ENCODE measurements at regions not wholly inside any gene's neighbourhood (a gene's known extent, or its start where the extent isn't known, plus 50 kb on each side); places are given as distances from the start of the nearest gene placed in this dataset.

- POLR2A ChIA-PET (ENCODE audit: low non-redundant PET) = no interaction called here
- CTCF ChIA-PET = no interaction called here
Measured at GRCh38 chr4:100722866-100723459, 205.1 kb upstream of the EMCN start.

GRCh38 chr4:100722133-100722532 is 204.3 kb upstream of the EMCN start:
- ChIA-PET CTCF (no interaction called here), POLR2A (ENCODE audit: low non-redundant PET) (interaction anchor here (0.6 kb wide), 1 partner anchor 10 kb away, joined by 3 read pairs; no protein-coding TSS in a partner anchor)
- Histone ChIP-seq H3K9me3 (ENCODE audit: low read depth, low read length, poor library complexity, severe bottlenecking) (peaks cover 2% of the 10 kb centered on the region), H3K27me3 (replicated peaks; ENCODE audit: insufficient read depth, low read depth, low read length, poor library complexity) (no peaks in the 10 kb centered on the region), H3K27ac (ENCODE audit: low read depth, low read length, poor library complexity, severe bottlenecking) (no peak overlapping the region), H3K4me1 (ENCODE audit: insufficient read depth, low read length, poor library complexity, severe bottlenecking) (no peaks in the 10 kb centered on the region), H3K4me3 (ENCODE audit: low read depth, low read length, poor library complexity, severe bottlenecking) (no peak overlapping the region), H3K36me3 (ENCODE audit: insufficient read depth, low read length, poor library complexity, severe bottlenecking) (no peaks in the 10 kb centered on the region)
- TF ChIP-seq EZH2 (IDR thresholded peaks at IDR 0.05; ENCODE audit: borderline replicate concordance, low read depth, low read length, poor library complexity, severe bottlenecking) = no peak
- no peak for TF ChIP-seq CTCF (conservative IDR thresholded peaks at IDR 0.05; ENCODE audit: low read depth, low read length)
- BruUV-seq (replicated peaks) = no TSS peak
- no peak for DNase-seq (ENCODE audit: low spot score)
- intact Hi-C loops (cut with micrococcal nuclease; ENCODE audit: unreplicated experiment) = no loop called here

More at GRCh38 chr4:100722866-100723459, 205.1 kb upstream of the EMCN start:
- intact Hi-C loops (cut with micrococcal nuclease; ENCODE audit: unreplicated experiment) = no loop called here
- TF ChIP-seq CTCF (conservative IDR thresholded peaks at IDR 0.05; ENCODE audit: low read depth, low read length) (no peak), EZH2 (IDR thresholded peaks at IDR 0.05; ENCODE audit: borderline replicate concordance, low read depth, low read length, poor library complexity, severe bottlenecking) (no peak)
- DNase-seq (ENCODE audit: low spot score) = no peak
- Histone ChIP-seq H3K4me1 (ENCODE audit: insufficient read depth, low read length, poor library complexity, severe bottlenecking) (no peaks in the 10 kb centered on the region), H3K9me3 (ENCODE audit: low read depth, low read length, poor library complexity, severe bottlenecking) (peaks cover 2% of the 10 kb centered on the region), H3K27ac (ENCODE audit: low read depth, low read length, poor library complexity, severe bottlenecking) (no peak overlapping the region), H3K27me3 (replicated peaks; ENCODE audit: insufficient read depth, low read depth, low read length, poor library complexity) (no peaks in the 10 kb centered on the region), H3K36me3 (ENCODE audit: insufficient read depth, low read length, poor library complexity, severe bottlenecking) (no peaks in the 10 kb centered on the region), H3K4me3 (ENCODE audit: low read depth, low read length, poor library complexity, severe bottlenecking) (no peak overlapping the region)
- BruUV-seq (replicated peaks) = no TSS peak

- H3K4me1 ChIP-seq (ENCODE audit: insufficient read depth, low read length, poor library complexity, severe bottlenecking) = no peaks in the 10 kb centered on the region
- H3K4me3 ChIP-seq (ENCODE audit: low read depth, low read length, poor library complexity, severe bottlenecking) = no peak overlapping the region
- intact Hi-C loops (cut with micrococcal nuclease; ENCODE audit: unreplicated experiment) = no loop called here
- H3K27ac ChIP-seq (ENCODE audit: low read depth, low read length, poor library complexity, severe bottlenecking) = no peak overlapping the region
- no peaks in the 10 kb centered on the region for H3K27me3 ChIP-seq (replicated peaks; ENCODE audit: insufficient read depth, low read depth, low read length, poor library complexity)
- no peaks in the 10 kb centered on the region for H3K36me3 ChIP-seq (ENCODE audit: insufficient read depth, low read length, poor library complexity, severe bottlenecking)
- TF ChIP-seq EZH2 (IDR thresholded peaks at IDR 0.05; ENCODE audit: borderline replicate concordance, low read depth, low read length, poor library complexity, severe bottlenecking) (no peak), CTCF (conservative IDR thresholded peaks at IDR 0.05; ENCODE audit: low read depth, low read length) (no peak)
- CTCF ChIA-PET = no interaction called here
- POLR2A ChIA-PET (ENCODE audit: low non-redundant PET) = interaction anchor here (0.6 kb wide), 1 partner anchor 11 kb away, joined by 3 read pairs; no protein-coding TSS in a partner anchor
- no peak for DNase-seq (ENCODE audit: low spot score)
- BruUV-seq (replicated peaks) = no TSS peak
- H3K9me3 ChIP-seq (ENCODE audit: low read depth, low read length, poor library complexity, severe bottlenecking) = peaks cover 2% of the 10 kb centered on the region
Measured at GRCh38 chr4:100721490-100721889, 203.7 kb upstream of the EMCN start.
